Right lobe of liver (tissue), 4 donors: ENCODE measurements at regions not wholly inside any gene's neighbourhood (a gene's known extent, or its start where the extent isn't known, plus 50 kb on each side); places are given as distances from the start of the nearest gene placed in this dataset.

Experiments used
- POLR2A ChIP-seq: fragments of 450-650 bp; IDR thresholded peaks from one replicate; pipeline ENCODE4 v1.6.1; 2017; ENCODE audit warnings: antibody characterized with exemption, mild to moderate bottlenecking
- TF ChIP-seq, protein P1 (sequence below), 4 donors: fragments of 200-600 bp in 3 of 4; fragments of 450-650 bp in 1 of 4; IDR thresholded peaks; one replicate each; pipeline versions ENCODE4 v1.5.1 to v1.8.0; 2016 to 2022; ENCODE audit warnings: antibody characterized with exemption in 4 of 4, mild to moderate bottlenecking in 2 of 4
- donor health status: DM: no; HTN: no; CAD: no.
- donor health status: DM: no; HTN: no; CAD: no.
- donor health status: DM: no; HTN: yes; CAD: no.

DNA sequence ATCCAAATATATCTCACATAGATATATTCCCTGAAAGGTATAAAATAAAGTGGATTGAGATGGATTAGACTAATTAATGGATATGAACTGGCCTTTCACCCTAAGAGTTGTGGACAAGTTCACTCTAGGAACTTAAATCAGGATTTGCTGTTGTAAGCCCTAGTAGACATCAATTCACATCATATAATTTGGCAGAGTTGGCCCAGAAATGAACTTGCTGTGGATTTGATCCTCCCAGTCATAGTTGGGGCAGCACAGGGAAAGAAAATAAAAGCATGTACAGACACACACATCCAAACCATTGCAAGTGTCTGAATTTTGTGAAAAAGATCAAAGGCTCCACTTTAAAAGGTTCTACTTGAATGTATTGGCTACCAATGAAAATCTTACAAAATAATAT lies 734.7 kb upstream of the NR2F2 start:
- TF ChIP-seq, protein P1, sequence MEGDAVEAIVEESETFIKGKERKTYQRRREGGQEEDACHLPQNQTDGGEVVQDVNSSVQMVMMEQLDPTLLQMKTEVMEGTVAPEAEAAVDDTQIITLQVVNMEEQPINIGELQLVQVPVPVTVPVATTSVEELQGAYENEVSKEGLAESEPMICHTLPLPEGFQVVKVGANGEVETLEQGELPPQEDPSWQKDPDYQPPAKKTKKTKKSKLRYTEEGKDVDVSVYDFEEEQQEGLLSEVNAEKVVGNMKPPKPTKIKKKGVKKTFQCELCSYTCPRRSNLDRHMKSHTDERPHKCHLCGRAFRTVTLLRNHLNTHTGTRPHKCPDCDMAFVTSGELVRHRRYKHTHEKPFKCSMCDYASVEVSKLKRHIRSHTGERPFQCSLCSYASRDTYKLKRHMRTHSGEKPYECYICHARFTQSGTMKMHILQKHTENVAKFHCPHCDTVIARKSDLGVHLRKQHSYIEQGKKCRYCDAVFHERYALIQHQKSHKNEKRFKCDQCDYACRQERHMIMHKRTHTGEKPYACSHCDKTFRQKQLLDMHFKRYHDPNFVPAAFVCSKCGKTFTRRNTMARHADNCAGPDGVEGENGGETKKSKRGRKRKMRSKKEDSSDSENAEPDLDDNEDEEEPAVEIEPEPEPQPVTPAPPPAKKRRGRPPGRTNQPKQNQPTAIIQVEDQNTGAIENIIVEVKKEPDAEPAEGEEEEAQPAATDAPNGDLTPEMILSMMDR (IDR thresholded peaks at IDR 0.05) = no peak
- no peak for TF ChIP-seq POLR2A
